ENCODE measurements at regions not wholly inside any gene's neighbourhood (a gene's known extent, or its start where the extent isn't known, plus 50 kb on each side); places are given as distances from the start of the nearest gene placed in this dataset.

- H3K9me3 Mint-ChIP-seq (ENCODE audit: low read depth) = no peaks in the 10 kb centered on the region
- H3K27ac Mint-ChIP-seq = no peak overlapping the region
- no peaks in the 10 kb centered on the region for H3K4me1 Mint-ChIP-seq (ENCODE audit: low read depth)
- peaks cover 2% of the 10 kb centered on the region for H3K27me3 Mint-ChIP-seq
- H3K4me3 Mint-ChIP-seq = no peak overlapping the region
- H3K36me3 Mint-ChIP-seq = no peaks in the 10 kb centered on the region
Measured at GRCh38 chr2:217063238-217063755, 203.4 kb upstream of the TNP1 start.

GRCh38 chr2:217062768-217063167 is 202.9 kb upstream of the TNP1 start:
- H3K4me1 Mint-ChIP-seq (ENCODE audit: low read depth) = no peaks in the 10 kb centered on the region
- H3K27ac Mint-ChIP-seq = no peak overlapping the region
- no peaks in the 10 kb centered on the region for H3K9me3 Mint-ChIP-seq (ENCODE audit: low read depth)
- no peaks in the 10 kb centered on the region for H3K36me3 Mint-ChIP-seq
- no peak overlapping the region for H3K4me3 Mint-ChIP-seq
- H3K27me3 Mint-ChIP-seq = peaks cover 2% of the 10 kb centered on the region

DNA sequence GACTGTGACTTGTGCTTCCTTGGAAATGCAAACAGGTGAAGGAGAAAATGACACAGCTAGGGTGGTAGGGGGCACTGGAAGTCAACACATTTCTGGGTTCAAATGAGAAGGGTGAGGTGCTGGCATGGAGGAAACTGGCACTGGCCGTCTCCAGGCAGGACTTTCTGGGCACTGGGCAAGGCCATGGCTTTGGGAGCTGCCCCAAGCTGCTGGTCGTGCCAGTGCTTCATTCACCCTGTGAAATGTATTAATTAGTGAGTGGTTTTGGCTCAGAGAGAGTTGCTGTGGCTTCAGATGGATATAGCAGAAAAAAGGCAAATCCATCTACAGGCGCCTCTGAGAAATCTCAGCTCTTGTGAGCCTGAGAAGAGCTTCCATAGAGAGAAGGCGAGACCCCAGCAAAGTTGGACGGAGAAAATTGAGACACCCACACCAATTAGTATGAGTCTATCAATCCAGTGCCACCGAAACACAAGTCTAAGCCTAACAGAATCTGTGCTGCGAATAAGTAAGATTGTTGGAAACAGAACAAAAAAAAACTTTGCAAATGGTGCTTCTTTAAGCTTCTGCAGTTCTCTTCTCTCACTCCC is 202.1 kb upstream of the TNP1 start:
- H3K27me3 Mint-ChIP-seq = peaks cover 2% of the 10 kb centered on the region
- no peak overlapping the region for H3K27ac Mint-ChIP-seq
- H3K4me1 Mint-ChIP-seq (ENCODE audit: low read depth) = no peaks in the 10 kb centered on the region
- H3K9me3 Mint-ChIP-seq (ENCODE audit: low read depth) = no peaks in the 10 kb centered on the region
- no peak overlapping the region for H3K4me3 Mint-ChIP-seq
- no peaks in the 10 kb centered on the region for H3K36me3 Mint-ChIP-seq

DNA sequence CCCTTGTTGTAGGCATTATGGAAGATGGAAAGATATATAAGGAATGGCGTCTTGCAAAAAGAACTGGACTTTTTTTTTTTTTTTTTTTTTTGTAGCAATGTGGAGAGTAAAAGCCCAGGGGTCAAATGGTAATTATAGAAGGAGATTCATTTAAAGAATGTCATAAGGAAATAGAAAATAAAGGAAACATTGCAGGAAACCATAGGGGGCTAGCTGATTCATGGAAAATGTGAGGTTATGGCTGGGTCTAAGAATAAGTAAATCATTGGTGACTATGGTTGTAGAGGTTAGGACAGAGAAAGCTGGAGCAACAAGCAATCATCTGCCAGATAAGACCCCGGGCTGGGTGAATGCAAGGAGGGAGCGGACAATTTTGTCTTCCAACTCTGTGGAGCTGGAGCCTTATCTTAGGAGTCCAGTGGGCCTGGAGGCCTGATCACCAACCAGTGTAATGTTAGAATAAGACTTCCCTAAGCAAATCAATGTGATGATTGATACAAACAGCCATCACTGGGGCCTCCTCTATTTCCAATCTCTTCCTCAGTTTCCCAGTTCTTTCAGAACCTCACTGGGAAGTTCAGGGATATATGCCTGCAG is 201.2 kb upstream of the TNP1 start:
- no peaks in the 10 kb centered on the region for H3K27me3 Mint-ChIP-seq
- no peaks in the 10 kb centered on the region for H3K36me3 Mint-ChIP-seq

DNA sequence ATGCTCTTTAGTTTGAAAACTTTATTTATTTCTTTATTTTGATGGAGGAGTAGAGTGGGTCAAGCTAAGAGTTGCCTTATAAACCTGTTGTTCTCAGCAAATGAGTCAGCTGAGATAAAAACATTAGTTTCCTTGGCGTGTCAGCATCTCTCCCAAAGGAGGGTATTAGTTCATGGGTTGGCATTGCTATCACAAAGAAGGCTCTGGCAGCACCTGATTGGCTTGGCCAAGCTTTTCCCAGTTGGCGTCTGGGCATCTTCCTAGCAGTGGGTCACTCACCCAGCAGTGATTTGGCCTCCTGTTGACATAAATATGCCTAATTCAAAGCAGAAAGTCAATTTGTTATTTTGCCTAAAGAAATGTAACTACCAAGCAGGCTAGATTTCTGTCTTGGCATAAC is 200.7 kb upstream of the TNP1 start:
- no peaks in the 10 kb centered on the region for H3K9me3 Mint-ChIP-seq (ENCODE audit: low read depth)
- H3K36me3 Mint-ChIP-seq = no peaks in the 10 kb centered on the region
- no peaks in the 10 kb centered on the region for H3K4me1 Mint-ChIP-seq (ENCODE audit: low read depth)
- H3K4me3 Mint-ChIP-seq = no peak overlapping the region
- H3K27ac Mint-ChIP-seq = no peak overlapping the region
- H3K27me3 Mint-ChIP-seq = no peaks in the 10 kb centered on the region

More for the DNA sequence above, 201.2 kb upstream of the TNP1 start:
- no peak overlapping the region for H3K4me3 Mint-ChIP-seq
- H3K4me1 Mint-ChIP-seq (ENCODE audit: low read depth) = no peaks in the 10 kb centered on the region
- no peak overlapping the region for H3K27ac Mint-ChIP-seq
- H3K9me3 Mint-ChIP-seq (ENCODE audit: low read depth) = no peaks in the 10 kb centered on the region

DNA sequence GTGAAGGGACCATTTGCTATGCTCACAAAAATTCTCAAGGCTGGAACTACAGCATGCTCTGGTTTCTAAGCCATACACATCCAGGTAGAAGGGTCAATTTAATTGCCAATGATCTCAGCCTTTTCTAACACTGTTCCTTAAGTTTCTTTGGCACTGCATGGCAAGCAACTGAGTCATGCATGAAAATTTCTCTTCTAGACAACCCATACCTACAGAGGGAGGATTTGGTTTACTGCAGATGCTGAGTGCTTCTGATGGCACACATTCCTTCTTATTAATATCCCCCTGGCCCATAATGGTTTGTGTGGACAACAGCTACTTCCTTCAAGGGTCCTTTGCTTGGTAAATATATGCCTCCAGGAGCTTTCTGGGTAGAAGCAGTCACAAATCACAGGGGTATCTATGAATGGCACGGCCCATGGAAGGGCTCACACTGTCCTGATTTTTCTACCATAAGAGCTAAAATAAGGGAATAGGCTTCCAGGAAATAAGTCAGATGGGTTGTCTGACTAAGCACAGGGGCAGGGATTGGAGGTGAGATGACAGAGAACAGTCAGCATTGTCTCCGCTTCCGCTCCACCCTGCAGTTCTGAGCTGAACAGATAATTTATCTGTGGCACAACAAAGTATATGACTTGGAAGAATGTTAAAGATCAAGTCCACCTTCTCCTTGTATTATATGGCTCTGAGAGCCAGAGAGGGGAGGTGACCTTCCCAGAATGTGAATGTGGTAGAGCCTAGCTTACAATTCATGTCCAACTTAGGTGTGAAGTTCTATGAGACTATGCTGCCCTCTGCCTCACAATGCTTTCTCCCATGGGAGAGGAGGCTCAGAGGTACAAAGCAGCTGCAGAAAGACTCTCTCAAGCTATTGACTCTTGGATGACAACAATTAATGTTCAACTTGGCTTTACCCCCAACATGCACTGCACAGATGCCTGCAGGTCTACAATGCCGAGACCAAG is 199.2 kb upstream of the TNP1 start:
- H3K27ac Mint-ChIP-seq = no peak overlapping the region

DNA sequence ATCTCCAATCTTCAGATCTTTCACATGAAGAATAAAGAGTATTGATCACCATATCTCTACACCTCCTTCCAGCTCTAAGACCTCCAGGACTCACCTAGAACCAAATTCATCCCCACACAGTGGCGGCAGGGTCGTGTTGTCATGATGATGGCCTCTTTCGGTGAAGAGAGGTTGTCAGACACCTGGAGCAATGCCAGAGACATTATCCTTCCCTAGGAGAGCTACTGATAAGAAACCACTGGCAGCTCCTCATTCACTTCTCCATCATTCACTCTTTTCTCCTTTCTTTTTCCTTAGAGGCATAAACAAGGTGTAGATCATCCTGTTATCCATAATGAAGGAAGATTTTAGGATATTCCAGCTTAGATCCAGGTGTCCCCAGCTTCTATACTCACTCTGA is 197.9 kb upstream of the TNP1 start:
- Mint-ChIP-seq H3K27me3 (no peaks in the 10 kb centered on the region), H3K9me3 (ENCODE audit: low read depth) (no peaks in the 10 kb centered on the region), H3K4me1 (ENCODE audit: low read depth) (no peaks in the 10 kb centered on the region), H3K4me3 (no peak overlapping the region), H3K36me3 (no peaks in the 10 kb centered on the region), H3K27ac (no peak overlapping the region)

More for the DNA sequence above, 199.2 kb upstream of the TNP1 start:
- Mint-ChIP-seq H3K4me3 (no peak overlapping the region), H3K36me3 (no peaks in the 10 kb centered on the region), H3K9me3 (ENCODE audit: low read depth) (no peaks in the 10 kb centered on the region), H3K4me1 (ENCODE audit: low read depth) (no peaks in the 10 kb centered on the region), H3K27me3 (no peaks in the 10 kb centered on the region)

DNA sequence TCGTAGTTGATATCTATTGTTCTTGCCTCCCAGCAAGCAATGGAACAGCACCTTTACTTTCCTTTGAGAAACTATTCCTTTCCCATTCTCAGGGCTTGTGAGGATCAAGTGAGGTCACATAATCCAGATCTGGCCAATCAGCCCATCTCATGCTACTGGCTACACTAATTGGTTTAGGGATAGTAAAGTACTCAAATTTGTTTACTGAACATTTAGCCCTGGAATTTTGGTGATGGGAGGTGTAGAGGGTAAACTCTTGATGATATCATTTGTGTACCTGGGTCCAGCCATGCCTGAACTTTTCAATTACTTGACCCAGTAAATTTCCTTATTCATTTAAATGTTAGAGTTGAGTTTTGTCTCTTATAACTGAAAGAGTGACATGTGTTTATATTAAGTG is 195.8 kb upstream of the TNP1 start:
- no peak overlapping the region for H3K4me3 Mint-ChIP-seq
- H3K4me1 Mint-ChIP-seq (ENCODE audit: low read depth) = no peaks in the 10 kb centered on the region
- no peaks in the 10 kb centered on the region for H3K9me3 Mint-ChIP-seq (ENCODE audit: low read depth)
- peaks cover 1% of the 10 kb centered on the region for H3K27me3 Mint-ChIP-seq
- H3K27ac Mint-ChIP-seq = no peak overlapping the region
- no peaks in the 10 kb centered on the region for H3K36me3 Mint-ChIP-seq

DNA sequence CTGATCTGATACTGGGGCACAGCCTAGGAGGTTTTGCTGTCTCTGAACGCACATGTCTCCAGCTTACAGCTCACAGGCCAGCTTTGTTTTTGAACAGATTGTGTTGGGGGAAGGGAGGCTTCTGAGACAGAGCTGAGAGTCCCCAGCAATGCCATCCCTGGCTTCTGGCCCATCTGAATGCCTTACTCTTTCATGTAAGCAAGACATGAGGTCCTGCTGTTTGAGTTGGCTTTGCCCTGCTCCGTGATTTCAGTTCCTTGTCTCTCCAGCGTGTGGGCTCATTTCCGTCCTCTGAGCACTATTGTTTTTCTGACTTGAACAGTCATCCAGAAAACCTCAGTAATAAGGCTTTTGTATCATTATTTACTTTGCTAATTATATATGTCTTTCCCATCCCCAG is 194.9 kb upstream of the TNP1 start:
- no peaks in the 10 kb centered on the region for H3K4me1 Mint-ChIP-seq (ENCODE audit: low read depth)
- H3K27me3 Mint-ChIP-seq = peaks cover 1% of the 10 kb centered on the region
- no peak overlapping the region for H3K27ac Mint-ChIP-seq
- H3K4me3 Mint-ChIP-seq = no peak overlapping the region
- no peaks in the 10 kb centered on the region for H3K36me3 Mint-ChIP-seq
- H3K9me3 Mint-ChIP-seq (ENCODE audit: low read depth) = no peaks in the 10 kb centered on the region

DNA sequence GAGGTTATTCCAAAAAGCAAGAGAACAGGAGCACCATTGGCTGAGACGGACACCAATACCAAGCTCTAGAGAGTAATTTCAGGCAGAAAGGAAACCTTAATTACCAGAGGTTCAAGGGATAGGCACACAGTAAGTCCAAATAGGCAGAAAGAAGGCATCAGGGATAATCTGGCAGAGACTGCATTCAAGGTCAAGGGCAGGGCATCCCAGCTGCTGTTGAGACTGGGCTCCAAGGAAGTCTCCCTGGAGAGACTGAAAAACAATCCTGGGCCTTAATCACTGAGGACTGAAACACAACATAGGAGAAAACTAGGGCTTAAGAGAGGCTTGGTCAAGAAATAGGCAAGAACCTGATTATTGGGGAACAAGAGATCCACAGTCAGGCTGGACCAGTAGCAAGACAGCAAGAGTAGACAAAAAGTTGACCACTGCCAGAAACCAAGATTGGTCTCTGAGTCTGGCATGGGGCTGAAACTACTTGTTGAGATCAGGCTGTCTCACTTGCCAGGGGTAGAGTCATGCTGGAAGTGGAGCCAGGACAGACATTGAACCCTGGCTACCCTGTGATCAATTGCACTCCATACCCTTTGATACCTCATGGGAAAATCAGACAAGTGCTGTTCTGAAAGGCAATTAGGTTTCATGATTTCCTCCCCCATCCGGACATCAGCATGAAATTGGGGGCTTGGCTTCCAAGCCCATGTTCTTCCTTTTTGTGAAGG is 193.2 kb upstream of the TNP1 start:
- H3K27me3 Mint-ChIP-seq = peaks cover 1% of the 10 kb centered on the region
- no peaks in the 10 kb centered on the region for H3K36me3 Mint-ChIP-seq
- H3K27ac Mint-ChIP-seq = no peak overlapping the region
- H3K4me1 Mint-ChIP-seq (ENCODE audit: low read depth) = no peaks in the 10 kb centered on the region
- H3K4me3 Mint-ChIP-seq = no peak overlapping the region
- no peaks in the 10 kb centered on the region for H3K9me3 Mint-ChIP-seq (ENCODE audit: low read depth)

- H3K27ac Mint-ChIP-seq = no peak overlapping the region
- H3K4me1 Mint-ChIP-seq (ENCODE audit: low read depth) = no peaks in the 10 kb centered on the region
- H3K27me3 Mint-ChIP-seq = peaks cover 1% of the 10 kb centered on the region
- H3K36me3 Mint-ChIP-seq = no peaks in the 10 kb centered on the region
- no peak overlapping the region for H3K4me3 Mint-ChIP-seq
- H3K9me3 Mint-ChIP-seq (ENCODE audit: low read depth) = no peaks in the 10 kb centered on the region
Measured at GRCh38 chr2:217051416-217051815, 191.6 kb upstream of the TNP1 start.

DNA sequence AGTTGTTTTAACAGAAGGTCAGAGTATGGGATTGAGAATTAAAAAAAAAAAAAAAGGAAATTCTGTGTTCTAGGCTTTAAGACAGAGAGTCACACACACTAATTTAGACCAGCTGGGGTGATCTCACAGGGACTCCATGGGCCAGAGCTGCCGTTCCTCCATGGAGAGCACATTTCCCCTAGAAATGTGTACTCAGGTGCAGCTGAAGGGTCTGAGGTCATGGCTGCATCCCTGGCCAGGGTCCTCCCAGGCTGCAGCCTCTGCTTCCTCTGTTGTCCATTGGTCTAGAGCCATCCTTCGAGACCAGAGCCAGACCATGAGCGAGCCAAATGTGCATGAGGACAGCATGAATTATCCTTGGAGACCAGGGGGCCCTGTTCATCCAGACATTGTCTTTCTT is 190.1 kb upstream of the TNP1 start:
- Mint-ChIP-seq H3K27me3 (peaks cover 3% of the 10 kb centered on the region), H3K9me3 (ENCODE audit: low read depth) (no peaks in the 10 kb centered on the region)

GRCh38 chr2:217049422-217049821 is 189.6 kb upstream of the TNP1 start:
- H3K27me3 Mint-ChIP-seq = peaks cover 3% of the 10 kb centered on the region
- no peaks in the 10 kb centered on the region for H3K36me3 Mint-ChIP-seq
- no peaks in the 10 kb centered on the region for H3K9me3 Mint-ChIP-seq (ENCODE audit: low read depth)
- no peak overlapping the region for H3K4me3 Mint-ChIP-seq
- no peaks in the 10 kb centered on the region for H3K4me1 Mint-ChIP-seq (ENCODE audit: low read depth)
- no peak overlapping the region for H3K27ac Mint-ChIP-seq

More for the DNA sequence above, 190.1 kb upstream of the TNP1 start:
- Mint-ChIP-seq H3K27ac (no peak overlapping the region), H3K4me3 (no peak overlapping the region), H3K4me1 (ENCODE audit: low read depth) (no peaks in the 10 kb centered on the region), H3K36me3 (no peaks in the 10 kb centered on the region)

DNA sequence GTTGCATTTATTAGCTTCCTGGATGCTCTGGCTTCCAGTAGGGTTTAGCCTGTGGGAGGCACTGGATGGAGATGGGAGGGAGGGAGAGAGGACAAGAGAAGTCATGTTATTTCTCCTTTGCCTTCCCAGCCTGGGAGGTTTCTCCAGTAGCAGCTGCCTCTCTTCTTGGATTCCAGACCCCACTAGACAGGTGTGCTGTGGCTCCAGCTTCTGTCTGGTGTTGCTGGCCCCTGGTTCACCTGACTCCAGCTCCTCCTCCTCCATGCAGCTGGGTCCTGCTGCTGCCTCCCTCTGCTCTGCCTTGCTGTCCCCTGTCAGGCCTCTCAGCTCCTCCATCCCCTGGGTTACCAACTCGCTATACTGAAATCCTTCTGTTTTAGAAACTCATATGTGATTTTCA is 188.9 kb upstream of the TNP1 start:
- Mint-ChIP-seq H3K4me1 (ENCODE audit: low read depth) (no peaks in the 10 kb centered on the region), H3K27ac (no peak overlapping the region), H3K9me3 (ENCODE audit: low read depth) (no peaks in the 10 kb centered on the region), H3K36me3 (no peaks in the 10 kb centered on the region), H3K4me3 (no peak overlapping the region), H3K27me3 (peaks cover 3% of the 10 kb centered on the region)

DNA sequence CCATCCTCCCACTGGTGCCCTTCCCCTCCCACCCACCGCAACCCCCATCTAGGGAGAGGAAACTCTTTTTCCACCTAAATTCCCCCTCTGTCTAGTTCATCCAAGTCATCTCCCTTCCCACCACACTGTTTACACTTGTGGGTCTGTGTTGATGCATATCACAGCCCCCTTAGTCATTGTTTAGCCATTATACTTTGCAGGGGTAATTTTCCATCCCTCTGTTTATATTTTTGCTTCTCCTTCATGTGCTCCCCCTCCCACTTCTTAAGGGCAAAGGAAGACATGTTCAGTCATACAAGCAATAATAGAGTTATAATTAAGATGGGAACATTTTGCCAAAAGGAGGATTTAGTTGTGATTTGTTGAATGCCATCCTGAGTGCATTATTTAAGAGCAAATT is 187.8 kb upstream of the TNP1 start:
- Mint-ChIP-seq H3K27ac (no peak overlapping the region), H3K4me1 (ENCODE audit: low read depth) (no peaks in the 10 kb centered on the region), H3K4me3 (no peak overlapping the region), H3K27me3 (peaks cover 2% of the 10 kb centered on the region), H3K9me3 (ENCODE audit: low read depth) (no peaks in the 10 kb centered on the region), H3K36me3 (no peaks in the 10 kb centered on the region)
